ENCODE measurements at regions not wholly inside any gene's neighbourhood (a gene's known extent, or its start where the extent isn't known, plus 50 kb on each side); places are given as distances from the start of the nearest gene placed in this dataset.

- no peak overlapping the region for H3K27ac ChIP-seq (ENCODE audit: low read depth in 1 of 2, low read length in 2 of 2)
- no peak overlapping the region for H3K9ac ChIP-seq (ENCODE audit: low read depth in 1 of 2, low read length in 2 of 2)
- H3K9me3 ChIP-seq (ENCODE audit: control insufficient read depth in 4 of 4, low read length in 3 of 4), result no peaks in the 10 kb centered on the region
- no peak for DNase-seq (ENCODE audit: low spot score)
- H3K4me1 ChIP-seq (ENCODE audit: control insufficient read depth in 4 of 4, insufficient read depth in 4 of 4, low read length in 3 of 4), result no peaks in the 10 kb centered on the region
- TF ChIP-seq GABPA (IDR thresholded peaks at IDR 0.05 in 1 of 2, conservative IDR thresholded peaks at IDR 0.05 in 1 of 2), result no peak
- TF ChIP-seq RXRA (IDR thresholded peaks at IDR 0.05), result no peak
- TF ChIP-seq FOXA1 (IDR thresholded peaks at IDR 0.05), result no peak
- TF ChIP-seq MAX (IDR thresholded peaks at IDR 0.05), result no peak
- no peak for TF ChIP-seq ATF3 (IDR thresholded peaks at IDR 0.05)
- TF ChIP-seq TAF1 (conservative IDR thresholded peaks at IDR 0.05), result no peak
- TF ChIP-seq SP1 (IDR thresholded peaks at IDR 0.05), result no peak
- TF ChIP-seq EGR1 (IDR thresholded peaks at IDR 0.05; ENCODE audit: low read depth in 2 of 2), result no peak
- no peak for TF ChIP-seq CTCF (IDR thresholded peaks at IDR 0.05; ENCODE audit: low read depth, low read length, missing input control)
- no peak for TF ChIP-seq NR2F2 (IDR thresholded peaks at IDR 0.05)
- TF ChIP-seq YY1 (IDR thresholded peaks at IDR 0.05), result no peak
- no peak for TF ChIP-seq JUND (IDR thresholded peaks at IDR 0.05)
- no peak for TF ChIP-seq HNF4G (IDR thresholded peaks at IDR 0.05)
- TF ChIP-seq RAD21 (IDR thresholded peaks at IDR 0.05), result no peak
- no peaks in the 10 kb centered on the region for H3K27me3 ChIP-seq (ENCODE audit: control insufficient read depth in 4 of 4, insufficient read depth in 4 of 4, low read length in 3 of 4)
- WGBS, result 53% methylated on average over 1 of the region's 1 CpG
- no peak overlapping the region for H3K4me3 ChIP-seq (ENCODE audit: low read depth in 1 of 3, low read length in 3 of 3)
- no peaks in the 10 kb centered on the region for H3K36me3 ChIP-seq (ENCODE audit: control insufficient read depth in 4 of 4, insufficient read depth in 3 of 4, low read depth in 1 of 4, low read length in 3 of 4)
Observed at GRCh38 chr13:82615043-82615442, 1267.2 kb downstream of the SLITRK1 start.

- Histone ChIP-seq H3K27ac (ENCODE audit: low read depth in 1 of 2, low read length in 2 of 2) (no peak overlapping the region), H3K27me3 (ENCODE audit: control insufficient read depth in 4 of 4, insufficient read depth in 4 of 4, low read length in 3 of 4) (no peaks in the 10 kb centered on the region), H3K9me3 (ENCODE audit: control insufficient read depth in 4 of 4, low read length in 3 of 4) (no peaks in the 10 kb centered on the region), H3K9ac (ENCODE audit: low read depth in 1 of 2, low read length in 2 of 2) (no peak overlapping the region), H3K36me3 (ENCODE audit: control insufficient read depth in 4 of 4, insufficient read depth in 3 of 4, low read depth in 1 of 4, low read length in 3 of 4) (no peaks in the 10 kb centered on the region), H3K4me3 (ENCODE audit: low read depth in 1 of 3, low read length in 3 of 3) (no peak overlapping the region), H3K4me1 (ENCODE audit: control insufficient read depth in 4 of 4, insufficient read depth in 4 of 4, low read length in 3 of 4) (no peaks in the 10 kb centered on the region)
- TF ChIP-seq ATF3 (IDR thresholded peaks at IDR 0.05) (no peak), CTCF (IDR thresholded peaks at IDR 0.05; ENCODE audit: low read depth, low read length, missing input control) (no peak), SP1 (IDR thresholded peaks at IDR 0.05) (no peak), FOXA2 (IDR thresholded peaks at IDR 0.05) (no peak), RXRA (IDR thresholded peaks at IDR 0.05) (no peak), HNF4G (IDR thresholded peaks at IDR 0.05) (no peak), JUND (IDR thresholded peaks at IDR 0.05) (no peak), MAX (IDR thresholded peaks at IDR 0.05) (no peak), YY1 (IDR thresholded peaks at IDR 0.05) (no peak), GABPA (IDR thresholded peaks at IDR 0.05 in 1 of 2, conservative IDR thresholded peaks at IDR 0.05 in 1 of 2) (no peak), NR2F2 (IDR thresholded peaks at IDR 0.05) (no peak)
- DNase-seq (ENCODE audit: low spot score), result no peak
- WGBS, result 61% methylated on average over 2 of the region's 2 CpGs
Observed at GRCh38 chr13:82614086-82614485, 1268.2 kb downstream of the SLITRK1 start.
